Left ventricle myocardium inferior (tissue), 1 donor: ENCODE measurements at regions not wholly inside any gene's neighbourhood (a gene's known extent, or its start where the extent isn't known, plus 50 kb on each side); places are given as distances from the start of the nearest gene placed in this dataset.

Source experiments
- DNase-seq: peaks from one replicate; pipeline ENCODE4 v3.0.0-alpha.2; 2020
- H3K27ac ChIP-seq: fragments of 200-600 bp; replicated peaks from 2 replicates; pipeline ENCODE4 v1.8.0; 2021
- H3K27me3 ChIP-seq: fragments of 200-600 bp; 2 replicates; pipeline ENCODE4 v1.8.0; 2021; ENCODE audit warnings: low read depth
- H3K36me3 ChIP-seq: fragments of 200-600 bp; 2 replicates; pipeline ENCODE4 v1.8.0; 2021
- H3K4me1 ChIP-seq: fragments of 200-600 bp; 2 replicates; pipeline ENCODE4 v1.8.0; 2021
- H3K4me3 ChIP-seq: fragments of 200-600 bp; 2 replicates; pipeline ENCODE4 v1.8.0; 2021; ENCODE audit warnings: mild to moderate bottlenecking, moderate library complexity
- H3K9me3 ChIP-seq: fragments of 200-600 bp; replicated peaks from 2 replicates; pipeline ENCODE4 v1.8.0; 2021
- CTCF ChIP-seq: fragments of 200-600 bp; IDR thresholded peaks from 2 replicates; pipeline ENCODE4 v1.8.0; 2021; ENCODE audit warnings: antibody characterized with exemption, mild to moderate bottlenecking, borderline replicate concordance
- intact Hi-C: fragments of 100-400 bp; cut with micrococcal nuclease; formaldehyde crosslinking; loops from one replicate; pipeline ENCODE4 v1.11.0; 2022
- donor health status: DM: no; HTN: yes; CAD: no; lungs with severe emphysema.

GRCh38 chr9:89659473-89659872 lies 54.7 kb downstream of the GADD45G start:
- no peaks in the 10 kb centered on the region for H3K9me3 ChIP-seq
- no peak overlapping the region for H3K27ac ChIP-seq
- no peaks in the 10 kb centered on the region for H3K36me3 ChIP-seq
- H3K4me3 ChIP-seq, result no peak overlapping the region
- no peaks in the 10 kb centered on the region for H3K27me3 ChIP-seq
- H3K4me1 ChIP-seq, result peaks cover 37% of the 10 kb centered on the region
- intact Hi-C loops, result no loop called here
- DNase-seq, result no peak
- no peak for TF ChIP-seq CTCF

- no peak overlapping the region for H3K4me3 ChIP-seq
- H3K27ac ChIP-seq, result no peak overlapping the region
- H3K4me1 ChIP-seq, result peaks cover 36% of the 10 kb centered on the region
- no peak for TF ChIP-seq CTCF
- no peaks in the 10 kb centered on the region for H3K27me3 ChIP-seq
- intact Hi-C loops, result loop anchor here (10.0 kb wide), 1 partner anchor 55 kb away; the partner anchor contains the start of gene GADD45G
- H3K36me3 ChIP-seq, result no peaks in the 10 kb centered on the region
- H3K9me3 ChIP-seq, result no peaks in the 10 kb centered on the region
- DNase-seq, result no peak
Observed at GRCh38 chr9:89659891-89660685, 55.3 kb downstream of the GADD45G start.

GRCh38 chr9:89661391-89661949 lies 56.7 kb downstream of the GADD45G start:
- no peak for TF ChIP-seq CTCF
- Histone ChIP-seq H3K4me1 (peaks cover 26% of the 10 kb centered on the region), H3K27me3 (no peaks in the 10 kb centered on the region), H3K36me3 (no peaks in the 10 kb centered on the region), H3K4me3 (peak overlapping the region; percentile 56), H3K9me3 (no peaks in the 10 kb centered on the region), H3K27ac (peak overlapping the region; percentile 92)
- intact Hi-C loops, result loop anchor here (10.0 kb wide), 1 partner anchor 57 kb away; the partner anchor contains the start of gene GADD45G
- DNase-seq, result peak; percentile 41

- Histone ChIP-seq H3K4me1 (peaks cover 27% of the 10 kb centered on the region), H3K27me3 (no peaks in the 10 kb centered on the region), H3K9me3 (no peaks in the 10 kb centered on the region), H3K27ac (peak overlapping the region; percentile 92), H3K4me3 (peak overlapping the region; percentile 56), H3K36me3 (no peaks in the 10 kb centered on the region)
- DNase-seq, result peak; percentile 99
- intact Hi-C loops, result loop anchor here (10.0 kb wide), 1 partner anchor 57 kb away; the partner anchor contains the start of gene GADD45G
- TF ChIP-seq CTCF, result no peak
Observed at GRCh38 chr9:89661956-89662717, 57.3 kb downstream of the GADD45G start.
